A549 (cell line): ENCODE measurements at regions not wholly inside any gene's neighbourhood (a gene's known extent, or its start where the extent isn't known, plus 50 kb on each side); places are given as distances from the start of the nearest gene placed in this dataset.

Experiments
- ATAC-seq, 2 experiments: fragments of 200-7000 bp in 1 of 2; fragments of >200 bp in 1 of 2; cut with Nextera tagmentation in 1 of 2; cut with Tn5 transposase in 1 of 2; 3 replicates each; pipeline versions ENCODE4 v1.8.0 to v1.9.1; 2018 to 2020; ENCODE audit warnings: mild to moderate bottlenecking in 1 of 2, moderate library complexity in 1 of 2
- CTCF ChIA-PET: fragments of 300-600 bp; sonication (Branson Sonifier 250); formaldehyde crosslinking; extraction: SDS; loops from one replicate; lab custom pipeline; 2021; ENCODE audit warnings: antibody characterized with exemption, inconsistent platforms; lab: Yijun Ruan, JAX
- POLR2A ChIA-PET: fragments of 350-600 bp; formaldehyde crosslinking; extraction: SDS; loops from one replicate; lab custom pipeline; 2021; ENCODE audit warnings: antibody characterized with exemption, inconsistent platforms; lab: Yijun Ruan, JAX
- DNase-seq, 2 experiments: peaks; one replicate each; pipeline versions ENCODE4 v3.0.0 to v3.0.0-alpha.2; 2011 to 2016; ENCODE audit warnings: low read depth in 1 of 2, low spot score in 1 of 2
- FAIRE-seq: peaks from 2 replicates; lab custom pipeline; 2011; peaks lifted over from hg19 to GRCh38; lab: Jason Lieb, UNC
- H3K27ac ChIP-seq, 2 experiments: fragments of >200 bp; sonication (Bioruptor Twin); formaldehyde crosslinking; 3 replicates each; pipeline ENCODE4 v1.5.1; 2016 to 2017
- H3K4me1 ChIP-seq: fragments of >200 bp; sonication (Bioruptor Twin); formaldehyde crosslinking; 3 replicates; pipeline ENCODE4 v1.6.1; 2016
- H3K4me2 ChIP-seq: fragments of >200 bp; sonication (Bioruptor Twin); formaldehyde crosslinking; 3 replicates; pipeline ENCODE4 v1.6.1; 2016
- H3K4me3 ChIP-seq: fragments of >200 bp; sonication (Bioruptor Twin); formaldehyde crosslinking; 3 replicates; pipeline ENCODE4 v1.5.1; 2016
- H3K9me3 ChIP-seq: fragments of >200 bp; sonication (Bioruptor Twin); formaldehyde crosslinking; 3 replicates; pipeline ENCODE4 v1.6.1; 2016
- BHLHE40 ChIP-seq: IDR thresholded peaks from 2 replicates; pipeline ENCODE4 v1.6.1; 2012; ENCODE audit warnings: low read depth, low read length, inconsistent platforms
- CBX2 ChIP-seq: fragments of 200-600 bp; sonication (generic); IDR thresholded peaks from 2 replicates; pipeline ENCODE4 v1.6.1; 2016; ENCODE audit warnings: low read depth, mild to moderate bottlenecking, borderline replicate concordance
- CBX8 ChIP-seq: fragments of 200-600 bp; sonication (generic); IDR thresholded peaks from 2 replicates; pipeline ENCODE4 v1.6.1; 2016
- CHD4 ChIP-seq: fragments of 200-600 bp; sonication (generic); IDR thresholded peaks from 2 replicates; pipeline ENCODE4 v1.6.1; 2016; ENCODE audit warnings: antibody characterized with exemption, mild to moderate bottlenecking, borderline replicate concordance
- EHMT2 ChIP-seq: fragments of 200-600 bp; sonication (generic); IDR thresholded peaks from 2 replicates; pipeline ENCODE4 v1.6.1; 2016; ENCODE audit warnings: antibody characterized with exemption, low read depth, mild to moderate bottlenecking, moderate library complexity
- FOSB ChIP-seq: fragments of 250-450 bp; sonication (Bioruptor Pico); IDR thresholded peaks from 2 replicates; pipeline ENCODE4 v1.5.0; 2020; ENCODE audit warnings: mild to moderate bottlenecking, moderate library complexity
- FOXS1 ChIP-seq: fragments of 250-450 bp; sonication (Bioruptor Pico); IDR thresholded peaks from 2 replicates; pipeline ENCODE4 v1.5.0; 2020; ENCODE audit warnings: mild to moderate bottlenecking, moderate library complexity
- GATA3 ChIP-seq: IDR thresholded peaks from 2 replicates; pipeline ENCODE4 v1.6.1; 2012; ENCODE audit warnings: borderline replicate concordance
- HDAC2 ChIP-seq: fragments of 200-600 bp; sonication (generic); IDR thresholded peaks from 2 replicates; pipeline ENCODE4 v1.6.1; 2016
- HEYL ChIP-seq: fragments of 250-450 bp; sonication (Bioruptor Pico); IDR thresholded peaks from 2 replicates; pipeline ENCODE4 v1.8.0; 2021; ENCODE audit warnings: mild to moderate bottlenecking, moderate library complexity
- HOXB13 ChIP-seq: fragments of 250-450 bp; sonication (Bioruptor Pico); IDR thresholded peaks from 2 replicates; pipeline ENCODE4 v1.5.0; 2020; ENCODE audit warnings: low read depth, mild to moderate bottlenecking, moderate library complexity
- HOXB5 ChIP-seq: fragments of 250-450 bp; sonication (Bioruptor Pico); IDR thresholded peaks from 2 replicates; pipeline ENCODE4 v1.5.0; 2020; ENCODE audit warnings: mild to moderate bottlenecking, moderate library complexity
- JUN ChIP-seq, 2 experiments: fragments of >200 bp; sonication (Bioruptor Twin); formaldehyde crosslinking; IDR thresholded peaks; 2 replicates in 1 of 2; 3 replicates in 1 of 2; pipeline ENCODE4 v1.6.1; 2016 to 2017
- JUNB ChIP-seq: fragments of >200 bp; sonication (Bioruptor Twin); formaldehyde crosslinking; IDR thresholded peaks from 2 replicates; pipeline ENCODE4 v1.6.1; 2016
- KDM5A ChIP-seq: fragments of 200-600 bp; sonication (generic); IDR thresholded peaks from 2 replicates; pipeline ENCODE4 v1.6.1; 2016; ENCODE audit warnings: antibody characterized with exemption, mild to moderate bottlenecking
- MAFK ChIP-seq: fragments of 450-650 bp; IDR thresholded peaks from 2 replicates; pipeline ENCODE4 v1.6.1; 2014; ENCODE audit not compliant: partially characterized antibody
- MYC ChIP-seq: IDR thresholded peaks from 2 replicates; pipeline ENCODE4 v1.6.1; 2012; ENCODE audit warnings: mild to moderate bottlenecking, inconsistent platforms, low read length, improper control_type of control experiment, borderline replicate concordance
- NFE2L2 ChIP-seq: fragments of 150-350 bp; conservative IDR thresholded peaks from 2 replicates; pipeline ENCODE4 v1.6.1; 2014; ENCODE audit warnings: low read length
- NR3C1 ChIP-seq: fragments of >200 bp; sonication (Bioruptor Twin); formaldehyde crosslinking; IDR thresholded peaks from 3 replicates; pipeline ENCODE4 v1.6.1; 2017
- POLR2A ChIP-seq: IDR thresholded peaks from 2 replicates; pipeline ENCODE4 v1.6.1; 2012; ENCODE audit warnings: mild to moderate bottlenecking, low read length
- POLR2AphosphoS2 ChIP-seq: conservative IDR thresholded peaks from 2 replicates; pipeline ENCODE4 v1.6.1; 2012; ENCODE audit warnings: low read length, improper control_type of control experiment, inconsistent platforms
- SMC3 ChIP-seq: fragments of >200 bp; sonication (Bioruptor Twin); formaldehyde crosslinking; IDR thresholded peaks from 3 replicates; pipeline ENCODE4 v1.6.1; 2018; ENCODE audit warnings: inconsistent platforms
- ZC3H11A ChIP-seq: fragments of 450-650 bp; IDR thresholded peaks from 2 replicates; pipeline ENCODE4 v1.6.1; 2014; ENCODE audit warnings: antibody characterized with exemption, mild to moderate bottlenecking
- ZFP36 ChIP-seq: fragments of 450-650 bp; IDR thresholded peaks from 2 replicates; pipeline ENCODE4 v1.6.1; 2014; ENCODE audit warnings: borderline replicate concordance; ENCODE audit not compliant: partially characterized antibody
- ZSCAN20 ChIP-seq: fragments of 250-450 bp; sonication (Bioruptor Pico); IDR thresholded peaks from 2 replicates; pipeline ENCODE4 v1.8.0; 2022; ENCODE audit warnings: mild to moderate bottlenecking, moderate library complexity
- WGBS: methylation state at CpG from one replicate; pipeline ENCODE4 v1.1.6; 2017; ENCODE audit errors: missing lambda C conversion rate; 5-methylcytosine and 5-hydroxymethylcytosine counted together
- TF ChIP-seq, protein P1 (sequence below): fragments of 150-350 bp; IDR thresholded peaks from 2 replicates; pipeline ENCODE4 v1.6.1; 2014; ENCODE audit warnings: low read depth, mild to moderate bottlenecking, low read length
- TF ChIP-seq, protein P2 (sequence below): fragments of >200 bp; sonication (Bioruptor Twin); formaldehyde crosslinking; IDR thresholded peaks from 3 replicates; pipeline ENCODE4 v1.6.1; 2016
- TF ChIP-seq, protein P3 (sequence below): fragments of 250-450 bp; sonication (Bioruptor Pico); IDR thresholded peaks from 2 replicates; pipeline ENCODE4 v1.5.0; 2021; ENCODE audit warnings: mild to moderate bottlenecking, moderate library complexity, borderline replicate concordance
- TF ChIP-seq, protein P4 (sequence below): fragments of >200 bp; sonication (Bioruptor Twin); formaldehyde crosslinking; IDR thresholded peaks from 2 replicates; pipeline ENCODE4 v1.6.1; 2016
- TF ChIP-seq, protein P5 (sequence below): IDR thresholded peaks from 2 replicates; pipeline ENCODE4 v1.6.1; 2012

DNA sequence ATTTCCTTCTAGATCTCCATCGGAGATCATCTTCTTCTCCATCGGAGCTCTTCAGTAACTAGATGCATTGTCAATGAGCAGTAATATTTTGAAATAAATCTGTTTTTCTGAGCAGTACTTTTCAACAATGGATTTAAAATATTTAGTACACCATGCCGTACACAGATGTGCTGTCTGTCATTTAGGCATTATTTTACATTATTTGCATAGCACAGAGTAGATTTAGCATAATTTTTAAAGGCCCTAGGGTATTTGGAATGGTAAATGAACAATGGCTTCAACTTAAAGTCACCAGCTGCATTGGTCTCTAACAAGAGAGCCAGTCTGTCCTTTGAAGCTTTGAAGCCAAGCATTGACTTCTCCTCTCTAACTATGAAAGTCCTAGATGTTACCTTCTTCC is 95.4 kb upstream of the ANKFN1 start:
- Histone ChIP-seq H3K4me1 (no peaks in the 10 kb centered on the region), H3K4me3 (no peak overlapping the region), H3K9me3 (no peaks in the 10 kb centered on the region; the same call in 2 of the 3 replicates), H3K27ac (no peak overlapping the region), H3K4me2 (no peak overlapping the region)
- ATAC-seq: no peak
- FAIRE-seq: no peak
- ChIA-PET CTCF (no interaction called here), POLR2A (no interaction called here)
- TF ChIP-seq HDAC2: no peak
- TF ChIP-seq ZFP36: no peak
- TF ChIP-seq HOXB13 (CRISPR knock-in tag): no peak
- TF ChIP-seq GATA3: no peak
- no peak for TF ChIP-seq EHMT2
- TF ChIP-seq, protein P1, sequence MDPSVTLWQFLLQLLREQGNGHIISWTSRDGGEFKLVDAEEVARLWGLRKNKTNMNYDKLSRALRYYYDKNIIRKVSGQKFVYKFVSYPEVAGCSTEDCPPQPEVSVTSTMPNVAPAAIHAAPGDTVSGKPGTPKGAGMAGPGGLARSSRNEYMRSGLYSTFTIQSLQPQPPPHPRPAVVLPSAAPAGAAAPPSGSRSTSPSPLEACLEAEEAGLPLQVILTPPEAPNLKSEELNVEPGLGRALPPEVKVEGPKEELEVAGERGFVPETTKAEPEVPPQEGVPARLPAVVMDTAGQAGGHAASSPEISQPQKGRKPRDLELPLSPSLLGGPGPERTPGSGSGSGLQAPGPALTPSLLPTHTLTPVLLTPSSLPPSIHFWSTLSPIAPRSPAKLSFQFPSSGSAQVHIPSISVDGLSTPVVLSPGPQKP: no peak
- TF ChIP-seq JUN (IDR thresholded peaks at IDR 0.05): no peak
- no peak for TF ChIP-seq HOXB5 (CRISPR knock-in tag)
- TF ChIP-seq, protein P2, sequence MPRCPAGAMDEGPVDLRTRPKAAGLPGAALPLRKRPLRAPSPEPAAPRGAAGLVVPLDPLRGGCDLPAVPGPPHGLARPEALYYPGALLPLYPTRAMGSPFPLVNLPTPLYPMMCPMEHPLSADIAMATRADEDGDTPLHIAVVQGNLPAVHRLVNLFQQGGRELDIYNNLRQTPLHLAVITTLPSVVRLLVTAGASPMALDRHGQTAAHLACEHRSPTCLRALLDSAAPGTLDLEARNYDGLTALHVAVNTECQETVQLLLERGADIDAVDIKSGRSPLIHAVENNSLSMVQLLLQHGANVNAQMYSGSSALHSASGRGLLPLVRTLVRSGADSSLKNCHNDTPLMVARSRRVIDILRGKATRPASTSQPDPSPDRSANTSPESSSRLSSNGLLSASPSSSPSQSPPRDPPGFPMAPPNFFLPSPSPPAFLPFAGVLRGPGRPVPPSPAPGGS: no peak
- TF ChIP-seq KDM5A: no peak
- no peak for TF ChIP-seq JUNB
- TF ChIP-seq FOSB (CRISPR knock-in tag): no peak
- no peak for TF ChIP-seq MAFK
- TF ChIP-seq NFE2L2: no peak
- TF ChIP-seq POLR2A: no peak
- TF ChIP-seq CBX8: no peak
- no peak for TF ChIP-seq SMC3
- no peak for TF ChIP-seq BHLHE40
- TF ChIP-seq HEYL (CRISPR knock-in tag): no peak
- no peak for DNase-seq
- WGBS: 45% methylated on average over 3 of the region's 3 CpGs

DNA sequence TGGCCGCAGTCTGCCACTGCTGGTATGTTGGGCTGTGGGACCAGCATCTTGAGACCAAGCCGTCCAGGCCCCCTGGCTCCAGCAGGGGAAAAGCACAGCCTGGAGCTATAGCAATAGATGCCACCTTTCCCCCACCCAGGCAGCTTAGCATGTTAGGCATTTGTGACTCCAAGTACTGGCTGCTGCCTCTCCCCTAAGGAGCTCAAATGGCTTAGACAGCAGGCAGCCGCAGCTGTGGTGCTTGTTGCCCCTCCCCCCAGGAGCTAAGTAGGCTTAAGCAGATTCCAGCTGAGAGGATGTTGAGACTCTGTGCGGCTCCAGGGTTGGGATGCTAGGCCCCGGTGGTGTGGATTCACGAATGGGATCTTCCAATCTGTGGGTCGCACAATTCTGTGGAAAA is 88.8 kb upstream of the ANKFN1 start:
- Histone ChIP-seq H3K4me3 (no peak overlapping the region), H3K4me2 (no peak overlapping the region), H3K27ac (no peak overlapping the region), H3K4me1 (no peaks in the 10 kb centered on the region), H3K9me3 (no peaks in the 10 kb centered on the region; the same call in 1 of the 3 replicates)
- ATAC-seq (no peak), DNase-seq (no peak), FAIRE-seq (no peak)
- ChIA-PET CTCF (no interaction called here), POLR2A (no interaction called here)
- TF ChIP-seq, protein P3, sequence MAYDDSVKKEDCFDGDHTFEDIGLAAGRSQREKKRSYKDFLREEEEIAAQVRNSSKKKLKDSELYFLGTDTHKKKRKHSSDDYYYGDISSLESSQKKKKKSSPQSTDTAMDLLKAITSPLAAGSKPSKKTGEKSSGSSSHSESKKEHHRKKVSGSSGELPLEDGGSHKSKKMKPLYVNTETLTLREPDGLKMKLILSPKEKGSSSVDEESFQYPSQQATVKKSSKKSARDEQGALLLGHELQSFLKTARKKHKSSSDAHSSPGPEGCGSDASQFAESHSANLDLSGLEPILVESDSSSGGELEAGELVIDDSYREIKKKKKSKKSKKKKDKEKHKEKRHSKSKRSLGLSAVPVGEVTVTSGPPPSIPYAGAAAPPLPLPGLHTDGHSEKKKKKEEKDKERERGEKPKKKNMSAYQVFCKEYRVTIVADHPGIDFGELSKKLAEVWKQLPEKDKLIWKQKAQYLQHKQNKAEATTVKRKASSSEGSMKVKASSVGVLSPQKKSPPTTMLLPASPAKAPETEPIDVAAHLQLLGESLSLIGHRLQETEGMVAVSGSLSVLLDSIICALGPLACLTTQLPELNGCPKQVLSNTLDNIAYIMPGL (CRISPR knock-in tag): no peak
- TF ChIP-seq POLR2AphosphoS2 (no peak), CHD4 (no peak), CBX2 (no peak), JUN (IDR thresholded peaks at IDR 0.05) (no peak), FOXS1 (no peak), POLR2A (no peak), NR3C1 (no peak), HEYL (CRISPR knock-in tag) (no peak), MAFK (no peak), JUNB (no peak), MYC (no peak), HOXB13 (CRISPR knock-in tag) (no peak), ZC3H11A (no peak), ZSCAN20 (no peak), GATA3 (no peak)
- TF ChIP-seq, protein P2: no peak
- TF ChIP-seq, protein P4, sequence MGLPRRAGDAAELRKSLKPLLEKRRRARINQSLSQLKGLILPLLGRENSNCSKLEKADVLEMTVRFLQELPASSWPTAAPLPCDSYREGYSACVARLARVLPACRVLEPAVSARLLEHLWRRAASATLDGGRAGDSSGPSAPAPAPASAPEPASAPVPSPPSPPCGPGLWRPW: no peak
- TF ChIP-seq, protein P5, sequence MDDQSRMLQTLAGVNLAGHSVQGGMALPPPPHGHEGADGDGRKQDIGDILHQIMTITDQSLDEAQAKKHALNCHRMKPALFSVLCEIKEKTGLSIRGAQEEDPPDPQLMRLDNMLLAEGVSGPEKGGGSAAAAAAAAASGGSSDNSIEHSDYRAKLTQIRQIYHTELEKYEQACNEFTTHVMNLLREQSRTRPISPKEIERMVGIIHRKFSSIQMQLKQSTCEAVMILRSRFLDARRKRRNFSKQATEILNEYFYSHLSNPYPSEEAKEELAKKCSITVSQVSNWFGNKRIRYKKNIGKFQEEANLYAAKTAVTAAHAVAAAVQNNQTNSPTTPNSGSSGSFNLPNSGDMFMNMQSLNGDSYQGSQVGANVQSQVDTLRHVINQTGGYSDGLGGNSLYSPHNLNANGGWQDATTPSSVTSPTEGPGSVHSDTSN: no peak
- 29% methylated on average over 7 of the region's 7 CpGs for WGBS
